Hematopoietic multipotent progenitor cell treated with erythropoietin and hydrocortisone succinate and interleukin-3 and kit ligand, for 6 days (in vitro differentiated cells): ENCODE measurements at regions not wholly inside any gene's neighbourhood (a gene's known extent, or its start where the extent isn't known, plus 50 kb on each side); places are given as distances from the start of the nearest gene placed in this dataset.

ENCODE experiments used
- DNase-seq: peaks from one replicate; pipeline ENCODE4 v3.0.0-alpha.2; 2015

GRCh38 chr18:24797981-24798380 is 337.5 kb downstream of the HRH4 start:
- DNase-seq = no peak

GRCh38 chr18:24799176-24799575 is 338.7 kb downstream of the HRH4 start:
- no peak for DNase-seq

- no peak for DNase-seq
Measured at GRCh38 chr18:24799720-24800119, 339.3 kb downstream of the HRH4 start.

- DNase-seq = no peak
Measured at GRCh38 chr18:24801001-24801400, 340.6 kb downstream of the HRH4 start.

- no peak for DNase-seq
Measured at GRCh38 chr18:24802456-24802855, 342.0 kb downstream of the HRH4 start.

- DNase-seq = no peak
Measured at GRCh38 chr18:24805156-24805555, 344.7 kb downstream of the HRH4 start.

- no peak for DNase-seq
Measured at GRCh38 chr18:24809173-24809950, 348.9 kb downstream of the HRH4 start.

- no peak for DNase-seq
Measured at GRCh38 chr18:24810561-24811305, 350.3 kb downstream of the HRH4 start.

GRCh38 chr18:24811950-24812681 is 351.7 kb downstream of the HRH4 start:
- no peak for DNase-seq

- no peak for DNase-seq
Measured at GRCh38 chr18:24814521-24814920, 354.1 kb downstream of the HRH4 start.

GRCh38 chr18:24817150-24817549 is 356.7 kb downstream of the HRH4 start:
- DNase-seq = no peak

- no peak for DNase-seq
Measured at GRCh38 chr18:24817587-24818371, 357.3 kb downstream of the HRH4 start.

- no peak for DNase-seq
Measured at GRCh38 chr18:24818441-24818840, 358.0 kb downstream of the HRH4 start.

GRCh38 chr18:24819141-24819890 is 358.9 kb downstream of the HRH4 start:
- DNase-seq = no peak

- no peak for DNase-seq
Measured at GRCh38 chr18:24825397-24825796, 365.0 kb downstream of the HRH4 start.

GRCh38 chr18:24826605-24827004 is 366.2 kb downstream of the HRH4 start:
- DNase-seq = no peak

GRCh38 chr18:24827501-24827900 is 367.1 kb downstream of the HRH4 start:
- no peak for DNase-seq

- DNase-seq = no peak
Measured at GRCh38 chr18:24831081-24831480, 370.6 kb downstream of the HRH4 start.

- no peak for DNase-seq
Measured at GRCh38 chr18:24831871-24832665, 371.6 kb downstream of the HRH4 start.

GRCh38 chr18:24835751-24836150 is 375.3 kb downstream of the HRH4 start:
- no peak for DNase-seq

- no peak for DNase-seq
Measured at GRCh38 chr18:24837066-24837465, 376.6 kb downstream of the HRH4 start.
